PC-9 (cell line): ENCODE measurements at regions not wholly inside any gene's neighbourhood (a gene's known extent, or its start where the extent isn't known, plus 50 kb on each side); places are given as distances from the start of the nearest gene placed in this dataset.

Source experiments
- BruUV-seq: library from RNA; stranded (reverse); fragments of 400-500 nt; replicated peaks from 2 replicates; lab custom pipeline; 2021; lab: Mats Ljungman, UMichigan
- CTCF ChIA-PET: fragments of 300-600 bp; sonication (Branson Sonifier 250); formaldehyde crosslinking; loops from one replicate; lab custom pipeline; 2022; ENCODE audit warnings: antibody characterized with exemption; lab: Charles Lee
- POLR2A ChIA-PET: fragments of 300-600 bp; sonication (Branson Sonifier 250); formaldehyde crosslinking; loops from one replicate; lab custom pipeline; 2022; ENCODE audit warnings: antibody characterized with exemption; ENCODE audit not compliant: unreplicated experiment; lab: Charles Lee
- DNase-seq, 2 experiments: peaks; one replicate each; pipeline versions ENCODE4 v3.0.0 to v3.0.0-alpha.2; 2015 to 2022; ENCODE audit warnings: mixed read lengths in 1 of 2
- H2AFZ ChIP-seq: fragments of 200-600 bp; sonication (generic); 2 replicates; pipeline ENCODE4 v1.8.1; 2017; ENCODE audit warnings: antibody characterized with exemption
- H3F3A ChIP-seq: fragments of 200-600 bp; sonication (generic); 2 replicates; pipeline ENCODE4 v1.8.1; 2017; ENCODE audit warnings: antibody characterized with exemption, mild to moderate bottlenecking, low read depth; ENCODE audit not compliant: insufficient read depth
- H3K27ac ChIP-seq: fragments of 200-600 bp; sonication (generic); 2 replicates; pipeline ENCODE4 v1.6.1; 2016; ENCODE audit warnings: mixed run types
- H3K27me3 ChIP-seq: fragments of 200-600 bp; sonication (generic); 2 replicates; pipeline ENCODE4 v1.6.1; 2016; ENCODE audit warnings: low read depth, mixed run types; ENCODE audit not compliant: insufficient read depth
- H3K36me3 ChIP-seq: fragments of 200-600 bp; sonication (generic); 2 replicates; pipeline ENCODE4 v1.6.1; 2016; ENCODE audit warnings: low read depth, mixed run types
- H3K4me1 ChIP-seq: fragments of 200-600 bp; sonication (generic); replicated peaks from 2 replicates; pipeline ENCODE4 v1.6.1; 2016; ENCODE audit warnings: mixed run types; ENCODE audit not compliant: insufficient read depth
- H3K4me2 ChIP-seq: fragments of 200-600 bp; sonication (generic); 2 replicates; pipeline ENCODE4 v1.6.1; 2017; ENCODE audit warnings: mixed run types
- H3K4me3 ChIP-seq: fragments of 200-600 bp; sonication (generic); 2 replicates; pipeline ENCODE4 v1.6.1; 2016; ENCODE audit warnings: mixed run types
- H3K79me2 ChIP-seq: fragments of 200-600 bp; sonication (generic); 2 replicates; pipeline ENCODE4 v1.6.1; 2017; ENCODE audit warnings: low read depth, mixed run types
- H3K9me2 ChIP-seq: fragments of 200-600 bp; sonication (generic); 2 replicates; pipeline ENCODE4 v1.8.1; 2017; ENCODE audit warnings: mild to moderate bottlenecking; ENCODE audit not compliant: insufficient read depth
- H3K9me3 ChIP-seq: fragments of 200-600 bp; sonication (generic); 2 replicates; pipeline ENCODE4 v1.8.1; 2016; ENCODE audit warnings: low read depth; ENCODE audit not compliant: insufficient read depth
- H4K20me1 ChIP-seq: fragments of 200-600 bp; sonication (generic); 2 replicates; pipeline ENCODE4 v1.8.1; 2017; ENCODE audit not compliant: insufficient read depth
- EZH2 ChIP-seq: fragments of 200-600 bp; sonication (generic); IDR thresholded peaks from 2 replicates; pipeline ENCODE4 v1.8.0; 2017; ENCODE audit warnings: antibody characterized with exemption, low read depth
- intact Hi-C: fragments of 100-400 bp; cut with micrococcal nuclease; formaldehyde crosslinking; loops from one replicate; pipeline ENCODE4 v1.10.0; 2022; ENCODE audit not compliant: unreplicated experiment
- TF ChIP-seq, protein P1 (sequence below): fragments of 200-600 bp; sonication (generic); conservative IDR thresholded peaks from 2 replicates; pipeline ENCODE4 v1.6.1; 2017; ENCODE audit warnings: mixed run types, antibody characterized with exemption, mild to moderate bottlenecking, moderate library complexity

DNA sequence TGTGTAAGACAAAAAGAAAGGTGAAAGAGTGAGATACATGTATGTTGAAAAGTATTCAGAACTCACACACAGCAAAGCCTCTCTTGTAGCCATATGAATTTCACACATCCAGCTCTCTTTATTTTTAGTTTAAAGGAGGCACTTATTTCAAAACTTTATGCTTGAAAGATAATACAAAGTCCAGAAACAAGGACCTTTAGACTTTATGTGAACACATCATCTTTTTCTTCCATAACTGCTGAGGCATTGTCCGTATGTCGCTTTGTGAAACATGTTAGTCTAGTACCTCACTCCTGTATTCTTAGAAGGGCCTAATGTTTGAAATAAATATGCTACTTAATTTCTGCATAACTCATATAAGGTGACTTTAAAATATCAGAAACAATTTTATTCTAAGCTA is 763.4 kb downstream of the GBE1 start:
- no TSS peak for BruUV-seq
- H3K27ac ChIP-seq: no peak overlapping the region
- CTCF ChIA-PET: no interaction called here

GRCh38 chr3:80997622-80998021 is 763.8 kb downstream of the GBE1 start:
- Histone ChIP-seq H3K9me3 (no peaks in the 10 kb centered on the region), H3K4me3 (no peak overlapping the region), H4K20me1 (no peaks in the 10 kb centered on the region), H3K9me2 (no peaks in the 10 kb centered on the region), H3K36me3 (no peaks in the 10 kb centered on the region), H3K27ac (no peak overlapping the region), H2AFZ (no peak overlapping the region), H3F3A (no peaks in the 10 kb centered on the region), H3K4me2 (no peak overlapping the region), H3K4me1 (no peaks in the 10 kb centered on the region), H3K79me2 (no peaks in the 10 kb centered on the region), H3K27me3 (no peaks in the 10 kb centered on the region)
- CTCF ChIA-PET: no interaction called here
- POLR2A ChIA-PET: no interaction called here
- intact Hi-C loops: no loop called here
- no peak for DNase-seq
- no peak for TF ChIP-seq EZH2
- TF ChIP-seq, protein P1, sequence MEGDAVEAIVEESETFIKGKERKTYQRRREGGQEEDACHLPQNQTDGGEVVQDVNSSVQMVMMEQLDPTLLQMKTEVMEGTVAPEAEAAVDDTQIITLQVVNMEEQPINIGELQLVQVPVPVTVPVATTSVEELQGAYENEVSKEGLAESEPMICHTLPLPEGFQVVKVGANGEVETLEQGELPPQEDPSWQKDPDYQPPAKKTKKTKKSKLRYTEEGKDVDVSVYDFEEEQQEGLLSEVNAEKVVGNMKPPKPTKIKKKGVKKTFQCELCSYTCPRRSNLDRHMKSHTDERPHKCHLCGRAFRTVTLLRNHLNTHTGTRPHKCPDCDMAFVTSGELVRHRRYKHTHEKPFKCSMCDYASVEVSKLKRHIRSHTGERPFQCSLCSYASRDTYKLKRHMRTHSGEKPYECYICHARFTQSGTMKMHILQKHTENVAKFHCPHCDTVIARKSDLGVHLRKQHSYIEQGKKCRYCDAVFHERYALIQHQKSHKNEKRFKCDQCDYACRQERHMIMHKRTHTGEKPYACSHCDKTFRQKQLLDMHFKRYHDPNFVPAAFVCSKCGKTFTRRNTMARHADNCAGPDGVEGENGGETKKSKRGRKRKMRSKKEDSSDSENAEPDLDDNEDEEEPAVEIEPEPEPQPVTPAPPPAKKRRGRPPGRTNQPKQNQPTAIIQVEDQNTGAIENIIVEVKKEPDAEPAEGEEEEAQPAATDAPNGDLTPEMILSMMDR: no peak
- no TSS peak for BruUV-seq

More for the DNA sequence above, 763.4 kb downstream of the GBE1 start:
- H3K79me2 ChIP-seq: no peaks in the 10 kb centered on the region
- no peaks in the 10 kb centered on the region for H3K27me3 ChIP-seq
- no peaks in the 10 kb centered on the region for H3K36me3 ChIP-seq
- no peak overlapping the region for H3K4me2 ChIP-seq
- no peaks in the 10 kb centered on the region for H3F3A ChIP-seq
- H4K20me1 ChIP-seq: no peaks in the 10 kb centered on the region
- no peaks in the 10 kb centered on the region for H3K9me2 ChIP-seq
- H2AFZ ChIP-seq: no peak overlapping the region
- intact Hi-C loops: no loop called here
- DNase-seq: no peak
- H3K9me3 ChIP-seq: no peaks in the 10 kb centered on the region
- no peaks in the 10 kb centered on the region for H3K4me1 ChIP-seq
- POLR2A ChIA-PET: no interaction called here
- H3K4me3 ChIP-seq: no peak overlapping the region
- no peak for TF ChIP-seq EZH2
- TF ChIP-seq, protein P1: no peak

- Histone ChIP-seq H2AFZ (no peak overlapping the region), H3K9me3 (no peaks in the 10 kb centered on the region), H4K20me1 (no peaks in the 10 kb centered on the region), H3K36me3 (no peaks in the 10 kb centered on the region), H3K27ac (no peak overlapping the region), H3F3A (no peaks in the 10 kb centered on the region), H3K4me1 (no peaks in the 10 kb centered on the region), H3K9me2 (no peaks in the 10 kb centered on the region), H3K79me2 (no peaks in the 10 kb centered on the region), H3K27me3 (no peaks in the 10 kb centered on the region), H3K4me2 (no peak overlapping the region), H3K4me3 (no peak overlapping the region)
- POLR2A ChIA-PET: no interaction called here
- DNase-seq: no peak
- CTCF ChIA-PET: no interaction called here
- BruUV-seq: no TSS peak
- intact Hi-C loops: no loop called here
- TF ChIP-seq EZH2: no peak
- TF ChIP-seq, protein P1: no peak
Measured at GRCh38 chr3:80994767-80995166, 766.7 kb downstream of the GBE1 start.
